ENCODE measurements at regions not wholly inside any gene's neighbourhood (a gene's known extent, or its start where the extent isn't known, plus 50 kb on each side); places are given as distances from the start of the nearest gene placed in this dataset.
A peak's percentile ranks its signal among the peaks of the same experiment; 100 is the strongest.

GRCh38 chr4:176894498-176894897 is 101.8 kb upstream of the VEGFC start:
- DNase-seq, result no peak
- in situ Hi-C loops (cut with HindIII; ENCODE audit: low pct_ligation_motif_present, low pct_unique_long_range_greater_than_20kb, low sequenced_read_pairs), result no loop called here

GRCh38 chr4:176896211-176896610 is 103.5 kb upstream of the VEGFC start:
- no peak for DNase-seq
- in situ Hi-C loops (cut with HindIII; ENCODE audit: low pct_ligation_motif_present, low pct_unique_long_range_greater_than_20kb, low sequenced_read_pairs), result no loop called here

- DNase-seq, result no peak
- in situ Hi-C loops (cut with HindIII; ENCODE audit: low pct_ligation_motif_present, low pct_unique_long_range_greater_than_20kb, low sequenced_read_pairs), result no loop called here
These were observed 104.5 kb upstream of the VEGFC start for GRCh38 chr4:176897226-176897625.

DNA sequence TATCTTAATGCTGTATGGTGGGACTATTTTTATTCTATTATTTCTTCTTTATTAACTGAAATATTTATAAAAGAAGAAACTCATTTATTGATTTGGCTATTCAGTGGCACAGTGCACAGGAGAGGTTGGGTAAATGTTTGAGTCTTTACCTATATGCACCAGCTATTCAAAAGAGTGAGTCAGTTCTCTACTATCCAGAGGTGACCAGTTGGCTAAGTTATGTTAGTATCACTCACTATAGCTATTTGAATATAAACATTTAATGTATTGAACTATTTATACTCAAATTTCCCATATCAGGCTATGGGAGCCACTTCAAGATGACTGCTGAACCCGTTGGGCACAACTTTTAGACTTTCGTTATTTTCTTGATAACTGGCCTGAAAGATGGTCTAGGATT is 106.1 kb upstream of the VEGFC start:
- in situ Hi-C loops (cut with HindIII; ENCODE audit: low pct_ligation_motif_present, low pct_unique_long_range_greater_than_20kb, low sequenced_read_pairs), result no loop called here
- no peak for DNase-seq

- DNase-seq, result peak; percentile 43
These were observed 110.1 kb upstream of the VEGFC start for GRCh38 chr4:176902710-176903323.

GRCh38 chr4:176906709-176907108 is 114.0 kb upstream of the VEGFC start:
- in situ Hi-C loops (cut with HindIII; ENCODE audit: low pct_ligation_motif_present, low pct_unique_long_range_greater_than_20kb, low sequenced_read_pairs), result no loop called here
- DNase-seq, result no peak

More at GRCh38 chr4:176902710-176903323, 110.1 kb upstream of the VEGFC start:
- in situ Hi-C loops (cut with HindIII; ENCODE audit: low pct_ligation_motif_present, low pct_unique_long_range_greater_than_20kb, low sequenced_read_pairs), result no loop called here

DNA sequence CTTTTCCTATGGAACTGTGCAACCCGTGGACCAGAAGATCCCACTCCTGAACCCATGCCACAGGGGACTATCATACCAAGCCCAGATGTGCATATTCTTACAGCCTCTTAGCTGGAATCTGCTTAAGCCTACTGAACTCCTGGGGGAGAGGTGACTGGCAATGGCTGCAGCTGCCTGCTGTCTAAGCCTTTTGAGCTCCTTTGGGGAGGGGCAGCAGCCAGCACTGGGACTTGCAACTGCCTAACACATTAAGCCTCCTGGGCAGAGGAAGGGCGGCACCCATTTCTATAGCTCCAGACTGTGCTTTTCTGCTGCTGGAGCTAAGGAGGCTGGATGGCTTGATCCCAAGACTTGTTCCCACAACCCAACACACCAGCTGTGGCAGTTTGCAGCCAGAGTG is 117.9 kb upstream of the VEGFC start:
- in situ Hi-C loops (cut with HindIII; ENCODE audit: low pct_ligation_motif_present, low pct_unique_long_range_greater_than_20kb, low sequenced_read_pairs), result no loop called here
- no peak for DNase-seq

GRCh38 chr4:176919631-176920030 is 126.9 kb upstream of the VEGFC start:
- DNase-seq, result no peak
- in situ Hi-C loops (cut with HindIII; ENCODE audit: low pct_ligation_motif_present, low pct_unique_long_range_greater_than_20kb, low sequenced_read_pairs), result no loop called here

DNA sequence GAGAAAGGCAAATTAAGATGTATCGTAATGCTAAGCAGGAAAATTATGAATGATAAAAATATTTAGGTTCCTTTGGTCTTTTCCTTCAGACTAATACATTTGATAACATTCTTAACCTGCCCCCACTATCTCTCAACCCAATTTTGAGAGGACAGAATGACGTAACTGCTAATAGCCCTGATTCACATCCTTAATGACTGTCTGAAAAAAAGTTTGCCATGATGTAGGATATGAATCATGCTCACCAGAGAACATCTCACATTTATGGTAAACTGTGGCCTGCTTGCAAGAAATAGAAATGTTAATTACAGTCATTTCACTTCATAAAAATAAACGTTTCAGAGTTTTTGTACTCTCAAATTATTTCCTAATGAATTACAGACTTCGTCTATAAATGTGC is 128.0 kb upstream of the VEGFC start:
- in situ Hi-C loops (cut with HindIII; ENCODE audit: low pct_ligation_motif_present, low pct_unique_long_range_greater_than_20kb, low sequenced_read_pairs), result no loop called here
- DNase-seq, result no peak

- in situ Hi-C loops (cut with HindIII; ENCODE audit: low pct_ligation_motif_present, low pct_unique_long_range_greater_than_20kb, low sequenced_read_pairs), result no loop called here
- no peak for DNase-seq
These were observed 128.5 kb upstream of the VEGFC start for GRCh38 chr4:176921256-176921655.

DNA sequence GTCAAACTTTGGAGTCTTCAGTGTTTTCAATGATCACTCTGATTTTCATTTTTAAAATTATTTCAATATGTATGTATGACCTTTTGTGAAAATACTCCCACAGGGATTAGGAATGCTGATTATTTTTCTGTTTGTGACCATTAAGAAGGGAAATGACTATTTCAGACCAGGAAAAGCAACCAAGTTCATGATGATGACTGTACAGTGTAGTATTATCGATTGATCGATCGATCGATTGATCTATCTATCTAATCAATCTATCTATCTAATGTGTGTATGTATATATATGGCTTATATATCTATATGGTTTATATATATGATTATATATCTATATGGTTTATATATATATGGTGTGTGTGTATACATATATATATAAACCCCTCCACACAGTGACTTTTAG is 131.5 kb upstream of the VEGFC start:
- DNase-seq, result no peak
- in situ Hi-C loops (cut with HindIII; ENCODE audit: low pct_ligation_motif_present, low pct_unique_long_range_greater_than_20kb, low sequenced_read_pairs), result no loop called here

- DNase-seq, result no peak
- in situ Hi-C loops (cut with HindIII; ENCODE audit: low pct_ligation_motif_present, low pct_unique_long_range_greater_than_20kb, low sequenced_read_pairs), result no loop called here
These were observed 133.2 kb upstream of the VEGFC start for GRCh38 chr4:176925962-176926361.

DNA sequence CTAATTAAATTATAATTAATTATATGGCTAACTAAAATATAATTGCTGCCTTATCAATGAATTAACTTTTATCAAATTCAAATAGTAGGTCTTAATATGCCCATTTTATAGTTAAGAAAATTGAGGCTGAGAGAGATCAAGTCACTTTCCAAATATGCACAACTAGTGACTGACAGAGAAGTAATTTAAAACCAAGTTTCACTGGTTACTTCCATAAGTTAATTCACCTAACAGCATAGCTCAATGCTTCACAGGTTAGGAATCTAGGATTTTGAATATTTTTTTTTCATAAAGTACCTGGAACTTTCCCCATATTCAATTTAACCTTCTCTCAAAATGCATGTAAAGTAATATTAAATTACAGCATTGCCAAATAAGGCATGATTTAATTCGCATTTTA is 134.4 kb upstream of the VEGFC start:
- no peak for DNase-seq
- in situ Hi-C loops (cut with HindIII; ENCODE audit: low pct_ligation_motif_present, low pct_unique_long_range_greater_than_20kb, low sequenced_read_pairs), result no loop called here

GRCh38 chr4:176927664-176928063 is 134.9 kb upstream of the VEGFC start:
- in situ Hi-C loops (cut with HindIII; ENCODE audit: low pct_ligation_motif_present, low pct_unique_long_range_greater_than_20kb, low sequenced_read_pairs), result no loop called here
- peak; percentile 15 for DNase-seq

GRCh38 chr4:176939445-176939844 is 146.7 kb upstream of the VEGFC start:
- in situ Hi-C loops (cut with HindIII; ENCODE audit: low pct_ligation_motif_present, low pct_unique_long_range_greater_than_20kb, low sequenced_read_pairs), result no loop called here
- no peak for DNase-seq

GRCh38 chr4:176945334-176945733 is 152.6 kb upstream of the VEGFC start:
- in situ Hi-C loops (cut with HindIII; ENCODE audit: low pct_ligation_motif_present, low pct_unique_long_range_greater_than_20kb, low sequenced_read_pairs), result no loop called here
- DNase-seq, result no peak

- in situ Hi-C loops (cut with HindIII; ENCODE audit: low pct_ligation_motif_present, low pct_unique_long_range_greater_than_20kb, low sequenced_read_pairs), result no loop called here
- DNase-seq, result no peak
These were observed 156.3 kb upstream of the VEGFC start for GRCh38 chr4:176949029-176949428.

- in situ Hi-C loops (cut with HindIII; ENCODE audit: low pct_ligation_motif_present, low pct_unique_long_range_greater_than_20kb, low sequenced_read_pairs), result no loop called here
- no peak for DNase-seq
These were observed 160.3 kb upstream of the VEGFC start for GRCh38 chr4:176953021-176953420.

DNA sequence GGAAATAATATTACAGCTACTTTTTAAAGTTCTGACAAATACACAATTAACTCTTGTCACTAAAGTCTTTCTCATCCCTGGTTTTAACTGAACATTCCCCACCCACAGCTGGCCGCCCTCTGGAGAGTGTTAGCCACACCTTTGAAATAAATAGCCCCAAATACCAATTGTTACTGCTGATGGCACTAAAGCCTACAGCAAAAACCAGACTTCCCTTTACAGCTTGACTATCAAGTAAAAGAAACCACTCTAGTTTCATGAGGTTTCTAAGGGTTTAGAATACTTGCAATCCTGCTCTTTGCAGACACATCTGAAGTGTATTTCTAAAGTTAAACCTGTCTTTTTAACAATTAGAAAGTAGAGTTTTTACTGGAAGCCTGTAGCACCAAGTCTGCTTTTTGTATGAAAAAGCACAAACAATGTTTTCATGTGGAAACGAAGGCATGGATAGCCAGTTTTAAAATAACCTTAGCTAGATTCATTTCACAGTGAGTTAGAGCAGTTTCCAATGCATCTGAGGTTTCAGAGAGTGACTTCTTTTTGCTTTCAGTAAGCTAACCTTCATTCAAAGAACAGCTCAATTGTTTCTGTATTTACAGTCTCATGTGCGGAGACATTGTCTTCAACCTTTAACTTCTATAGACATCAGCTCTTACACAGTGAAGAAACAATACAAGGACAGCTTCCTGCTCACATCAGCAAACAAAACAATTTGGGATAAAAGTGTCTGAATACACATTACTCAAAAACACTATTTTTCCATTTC is 164.8 kb upstream of the VEGFC start:
- no peak for DNase-seq
- in situ Hi-C loops (cut with HindIII; ENCODE audit: low pct_ligation_motif_present, low pct_unique_long_range_greater_than_20kb, low sequenced_read_pairs), result no loop called here

GRCh38 chr4:176959980-176960379 is 167.3 kb upstream of the VEGFC start:
- no peak for DNase-seq
- in situ Hi-C loops (cut with HindIII; ENCODE audit: low pct_ligation_motif_present, low pct_unique_long_range_greater_than_20kb, low sequenced_read_pairs), result no loop called here
